Cardiac fibroblast (primary cell): ENCODE measurements at regions not wholly inside any gene's neighbourhood (a gene's known extent, or its start where the extent isn't known, plus 50 kb on each side); places are given as distances from the start of the nearest gene placed in this dataset.
"Not testable (repeated sequence)": the region's sequence is repeated elsewhere in the genome, so short reads cannot be mapped to it uniquely, and the experiment has no call there.

Experiments used
- DNase-seq, 2 donors: peaks; one replicate each; pipeline versions ENCODE4 v3.0.0 to v3.0.0-alpha.2; 2010; ENCODE audit warnings: low read depth in 2 of 2
- H3K4me3 ChIP-seq, 2 donors: replicated peaks in 1 of 2; 1 replicate in 1 of 2; 2 replicates in 1 of 2; pipeline ENCODE4 v1.5.1; 2011; ENCODE audit warnings: low read depth in 2 of 2, low read length in 2 of 2, mild to moderate bottlenecking in 2 of 2, moderate library complexity in 1 of 2
- TF ChIP-seq, protein P1 (sequence below): IDR thresholded peaks from one replicate; pipeline ENCODE4 v1.5.1; 2011; ENCODE audit warnings: low read depth, mild to moderate bottlenecking, low read length, inconsistent platforms

DNA sequence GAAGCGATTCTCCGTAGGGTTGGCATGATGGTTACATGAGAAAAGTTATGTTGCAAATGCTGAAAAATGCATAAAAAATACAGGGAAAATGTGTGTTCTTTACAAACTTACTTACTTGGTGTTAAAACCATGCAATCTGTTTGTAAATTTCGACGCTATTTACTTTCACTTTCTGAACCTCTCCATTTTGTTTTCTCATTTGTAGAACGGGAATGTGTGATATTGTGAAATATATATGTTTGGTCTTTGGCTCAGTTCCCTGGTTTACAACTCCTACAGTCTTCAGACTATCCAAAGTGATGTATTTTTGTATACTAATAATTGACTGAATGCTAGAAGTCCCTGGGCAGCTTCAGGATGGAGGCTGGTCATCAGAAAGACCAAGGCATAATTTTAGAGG lies 982.3 kb downstream of the ADGRL2 start:
- H3K4me3 ChIP-seq: no peak overlapping the region
- no peak for DNase-seq
- TF ChIP-seq, protein P1, sequence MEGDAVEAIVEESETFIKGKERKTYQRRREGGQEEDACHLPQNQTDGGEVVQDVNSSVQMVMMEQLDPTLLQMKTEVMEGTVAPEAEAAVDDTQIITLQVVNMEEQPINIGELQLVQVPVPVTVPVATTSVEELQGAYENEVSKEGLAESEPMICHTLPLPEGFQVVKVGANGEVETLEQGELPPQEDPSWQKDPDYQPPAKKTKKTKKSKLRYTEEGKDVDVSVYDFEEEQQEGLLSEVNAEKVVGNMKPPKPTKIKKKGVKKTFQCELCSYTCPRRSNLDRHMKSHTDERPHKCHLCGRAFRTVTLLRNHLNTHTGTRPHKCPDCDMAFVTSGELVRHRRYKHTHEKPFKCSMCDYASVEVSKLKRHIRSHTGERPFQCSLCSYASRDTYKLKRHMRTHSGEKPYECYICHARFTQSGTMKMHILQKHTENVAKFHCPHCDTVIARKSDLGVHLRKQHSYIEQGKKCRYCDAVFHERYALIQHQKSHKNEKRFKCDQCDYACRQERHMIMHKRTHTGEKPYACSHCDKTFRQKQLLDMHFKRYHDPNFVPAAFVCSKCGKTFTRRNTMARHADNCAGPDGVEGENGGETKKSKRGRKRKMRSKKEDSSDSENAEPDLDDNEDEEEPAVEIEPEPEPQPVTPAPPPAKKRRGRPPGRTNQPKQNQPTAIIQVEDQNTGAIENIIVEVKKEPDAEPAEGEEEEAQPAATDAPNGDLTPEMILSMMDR: no peak

DNA sequence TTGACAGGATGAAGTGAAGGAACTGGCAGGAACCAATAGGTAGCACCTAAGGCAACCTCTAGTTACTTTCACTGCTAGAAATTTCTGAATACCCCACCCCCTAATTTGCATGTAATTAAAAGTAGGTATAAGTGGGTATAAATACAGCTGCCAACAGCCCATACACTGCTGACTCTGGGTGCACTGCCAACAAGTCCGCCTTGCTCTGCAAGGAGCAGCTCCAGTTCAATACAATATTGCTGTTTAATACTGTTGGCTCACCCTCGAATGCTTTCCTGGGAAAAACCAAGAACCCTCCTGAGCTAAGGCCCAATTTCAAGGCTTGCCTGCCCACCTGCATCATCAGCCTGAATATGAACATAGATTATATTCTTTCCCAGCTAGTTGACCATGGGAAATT lies 981.9 kb downstream of the ADGRL2 start:
- TF ChIP-seq, protein P1: no peak
- no peak overlapping the region for H3K4me3 ChIP-seq
- DNase-seq: no peak

- DNase-seq: peak; percentile 2 to 15
- no peak overlapping the region for H3K4me3 ChIP-seq
- TF ChIP-seq, protein P1: peak; percentile 31
These were observed 977.9 kb downstream of the ADGRL2 start for GRCh38 chr1:82778612-82779011.

- TF ChIP-seq, protein P1: no peak
- H3K4me3 ChIP-seq: no peak overlapping the region
- no peak for DNase-seq
These were observed 976.5 kb downstream of the ADGRL2 start for GRCh38 chr1:82777240-82777639.

DNA sequence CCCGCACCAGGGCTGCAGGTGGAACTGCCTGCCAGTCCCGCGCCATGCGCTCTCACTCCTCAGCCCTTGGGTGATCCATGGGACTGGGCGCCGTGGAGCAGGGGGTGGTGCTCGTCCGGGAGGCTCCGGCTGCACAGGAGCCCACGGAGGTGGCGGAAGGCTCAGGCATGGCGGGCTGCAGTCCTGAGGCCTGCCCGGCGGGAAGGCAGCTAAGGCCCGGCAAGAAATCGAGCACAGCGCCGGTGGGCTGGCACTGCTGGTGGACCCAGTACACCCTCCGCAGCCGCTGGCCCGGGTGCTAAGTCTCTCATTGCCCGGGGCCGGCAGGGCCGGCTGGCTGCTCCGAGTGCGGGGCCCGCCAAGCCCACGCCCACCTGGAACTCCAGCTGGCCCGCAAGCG lies 976.0 kb downstream of the ADGRL2 start:
- not testable (repeated sequence) for DNase-seq, H3K4me3 ChIP-seq

GRCh38 chr1:82775406-82776000 lies 974.8 kb downstream of the ADGRL2 start:
- TF ChIP-seq, protein P1: peak; percentile 58
- no peak overlapping the region for H3K4me3 ChIP-seq
- peak; percentile 29 to 48 for DNase-seq

- no peak for DNase-seq
- H3K4me3 ChIP-seq: no peak overlapping the region
- TF ChIP-seq, protein P1: no peak
These were observed 962.2 kb downstream of the ADGRL2 start for GRCh38 chr1:82762829-82763532.
